ENCODE measurements at regions not wholly inside any gene's neighbourhood (a gene's known extent, or its start where the extent isn't known, plus 50 kb on each side); places are given as distances from the start of the nearest gene placed in this dataset.

- DNase-seq, result no peak
- Histone ChIP-seq H3K27me3 (ENCODE audit: control insufficient read depth, insufficient read depth, low read length) (no peaks in the 10 kb centered on the region), H3K36me3 (ENCODE audit: control insufficient read depth in 2 of 3, insufficient read depth in 3 of 3, low read length in 3 of 3) (no peaks in the 10 kb centered on the region), H3K9me3 (ENCODE audit: control insufficient read depth in 2 of 3, insufficient read depth in 1 of 3, low read length in 3 of 3) (no peaks in the 10 kb centered on the region), H3K4me1 (ENCODE audit: control insufficient read depth in 2 of 3, insufficient read depth in 2 of 3, low read depth in 1 of 3, low read length in 3 of 3) (no peaks in the 10 kb centered on the region), H3K27ac (ENCODE audit: low read depth in 2 of 2, low read length in 2 of 2) (no peak overlapping the region), H3K4me3 (ENCODE audit: low read length in 3 of 3) (no peak overlapping the region), H3K9ac (ENCODE audit: low read length in 3 of 3) (no peak overlapping the region)
- no peak for FAIRE-seq
- intact Hi-C loops (cut with DNase I), result no loop called here
- TF ChIP-seq CTCF (IDR thresholded peaks at IDR 0.05; ENCODE audit: borderline replicate concordance, extremely low read depth, insufficient read depth), result no peak
These were observed 616.9 kb upstream of the MAN1A1 start for GRCh38 chr6:119966484-119966883.

DNA sequence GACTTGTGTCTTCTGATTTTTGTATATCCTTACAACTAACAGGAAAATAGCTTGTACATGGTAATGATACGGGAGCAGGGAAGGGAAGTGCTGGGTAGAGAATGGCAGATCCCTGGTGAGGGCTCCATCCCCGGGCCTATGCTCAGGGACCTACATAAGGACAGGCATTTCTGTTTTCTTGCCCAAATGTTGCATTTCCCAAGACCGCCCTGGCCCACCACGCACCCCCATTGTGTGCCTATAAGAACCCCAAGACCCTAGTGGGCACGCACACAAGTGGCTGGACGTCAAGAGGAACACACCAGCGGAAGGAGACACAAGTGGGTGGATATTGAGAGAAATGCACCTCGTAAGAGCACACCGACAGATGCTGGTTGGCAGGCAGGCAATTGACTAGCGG lies 616.3 kb upstream of the MAN1A1 start:
- H3K27ac ChIP-seq (ENCODE audit: low read depth in 2 of 2, low read length in 2 of 2), result no peak overlapping the region
- H3K9me3 ChIP-seq (ENCODE audit: control insufficient read depth in 2 of 3, insufficient read depth in 1 of 3, low read length in 3 of 3), result no peaks in the 10 kb centered on the region
- H3K9ac ChIP-seq (ENCODE audit: low read length in 3 of 3), result no peak overlapping the region
- intact Hi-C loops (cut with DNase I), result no loop called here
- no peaks in the 10 kb centered on the region for H3K36me3 ChIP-seq (ENCODE audit: control insufficient read depth in 2 of 3, insufficient read depth in 3 of 3, low read length in 3 of 3)
- H3K4me1 ChIP-seq (ENCODE audit: control insufficient read depth in 2 of 3, insufficient read depth in 2 of 3, low read depth in 1 of 3, low read length in 3 of 3), result no peaks in the 10 kb centered on the region
- no peaks in the 10 kb centered on the region for H3K27me3 ChIP-seq (ENCODE audit: control insufficient read depth, insufficient read depth, low read length)
- FAIRE-seq, result no peak
- no peak for DNase-seq
- H3K4me3 ChIP-seq (ENCODE audit: low read length in 3 of 3), result no peak overlapping the region
- TF ChIP-seq CTCF (IDR thresholded peaks at IDR 0.05; ENCODE audit: borderline replicate concordance, extremely low read depth, insufficient read depth), result no peak

DNA sequence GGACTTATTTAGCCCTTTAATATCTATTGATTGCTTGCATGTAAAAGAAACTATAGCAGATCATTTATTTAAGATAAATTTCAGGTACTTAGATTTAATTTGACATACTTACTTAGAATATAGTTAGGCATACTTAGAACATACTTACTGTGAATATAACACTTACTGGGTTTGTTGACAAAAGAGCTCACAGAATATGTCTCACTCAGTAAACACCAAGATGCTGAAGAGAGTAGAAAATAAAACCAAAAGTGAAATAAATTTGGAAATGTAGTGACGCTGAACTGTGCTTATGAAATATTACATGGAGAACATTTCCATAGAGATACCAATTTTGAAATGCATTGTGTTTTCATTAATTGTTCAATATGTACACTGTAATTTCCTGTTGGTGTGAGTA lies 615.4 kb upstream of the MAN1A1 start:
- Histone ChIP-seq H3K36me3 (ENCODE audit: control insufficient read depth in 2 of 3, insufficient read depth in 3 of 3, low read length in 3 of 3) (no peaks in the 10 kb centered on the region), H3K9ac (ENCODE audit: low read length in 3 of 3) (no peak overlapping the region), H3K27me3 (ENCODE audit: control insufficient read depth, insufficient read depth, low read length) (no peaks in the 10 kb centered on the region), H3K9me3 (ENCODE audit: control insufficient read depth in 2 of 3, insufficient read depth in 1 of 3, low read length in 3 of 3) (no peaks in the 10 kb centered on the region), H3K4me1 (ENCODE audit: control insufficient read depth in 2 of 3, insufficient read depth in 2 of 3, low read depth in 1 of 3, low read length in 3 of 3) (no peaks in the 10 kb centered on the region), H3K4me3 (ENCODE audit: low read length in 3 of 3) (no peak overlapping the region), H3K27ac (ENCODE audit: low read depth in 2 of 2, low read length in 2 of 2) (no peak overlapping the region)
- no peak for DNase-seq
- no peak for FAIRE-seq
- intact Hi-C loops (cut with DNase I), result no loop called here
- no peak for TF ChIP-seq CTCF (IDR thresholded peaks at IDR 0.05; ENCODE audit: borderline replicate concordance, extremely low read depth, insufficient read depth)

GRCh38 chr6:119962505-119962904 lies 612.9 kb upstream of the MAN1A1 start:
- TF ChIP-seq CTCF (IDR thresholded peaks at IDR 0.05; ENCODE audit: borderline replicate concordance, extremely low read depth, insufficient read depth), result no peak
- Histone ChIP-seq H3K4me3 (ENCODE audit: low read length in 3 of 3) (no peak overlapping the region), H3K27ac (ENCODE audit: low read depth in 2 of 2, low read length in 2 of 2) (no peak overlapping the region), H3K4me1 (ENCODE audit: control insufficient read depth in 2 of 3, insufficient read depth in 2 of 3, low read depth in 1 of 3, low read length in 3 of 3) (no peaks in the 10 kb centered on the region), H3K9ac (ENCODE audit: low read length in 3 of 3) (no peak overlapping the region), H3K9me3 (ENCODE audit: control insufficient read depth in 2 of 3, insufficient read depth in 1 of 3, low read length in 3 of 3) (no peaks in the 10 kb centered on the region), H3K27me3 (ENCODE audit: control insufficient read depth, insufficient read depth, low read length) (no peaks in the 10 kb centered on the region), H3K36me3 (ENCODE audit: control insufficient read depth in 2 of 3, insufficient read depth in 3 of 3, low read length in 3 of 3) (no peaks in the 10 kb centered on the region)
- no peak for FAIRE-seq
- intact Hi-C loops (cut with DNase I), result no loop called here
- DNase-seq, result no peak

Measured in kidney (tissue), 13 donors.